ENCODE measurements at regions not wholly inside any gene's neighbourhood (a gene's known extent, or its start where the extent isn't known, plus 50 kb on each side); places are given as distances from the start of the nearest gene placed in this dataset.
A peak's percentile ranks its signal among the peaks of the same experiment; 100 is the strongest.

DNA sequence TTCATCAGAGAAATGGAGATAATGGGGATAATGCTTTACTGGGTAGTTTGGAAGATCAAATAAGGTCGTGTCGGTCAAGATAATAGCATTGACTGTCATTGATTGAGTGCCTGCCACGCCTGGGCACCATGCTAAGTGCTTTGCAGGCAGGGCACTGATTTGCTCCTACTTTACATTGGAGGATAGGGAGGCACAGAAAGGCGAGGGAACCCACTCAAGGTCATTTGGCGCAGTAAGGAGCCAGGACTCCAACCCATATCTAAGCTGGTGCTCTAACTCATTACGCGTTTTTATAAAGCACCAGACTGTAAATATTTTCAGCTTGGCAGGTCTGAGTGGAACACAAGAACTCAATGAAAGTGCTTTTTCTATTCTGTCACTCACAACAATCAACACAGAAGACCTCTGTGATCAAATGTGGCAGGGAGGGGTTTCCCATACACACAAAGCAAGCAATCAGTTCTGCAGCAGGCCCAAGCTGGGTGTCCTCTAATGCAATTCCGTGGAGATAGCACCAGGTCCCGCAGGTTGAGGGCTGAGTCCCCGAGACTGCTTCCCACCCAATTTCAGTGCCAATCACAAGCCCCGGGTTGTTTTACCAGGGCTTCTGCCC is 373.6 kb downstream of the CDH26 start:
- no peak for DNase-seq

DNA sequence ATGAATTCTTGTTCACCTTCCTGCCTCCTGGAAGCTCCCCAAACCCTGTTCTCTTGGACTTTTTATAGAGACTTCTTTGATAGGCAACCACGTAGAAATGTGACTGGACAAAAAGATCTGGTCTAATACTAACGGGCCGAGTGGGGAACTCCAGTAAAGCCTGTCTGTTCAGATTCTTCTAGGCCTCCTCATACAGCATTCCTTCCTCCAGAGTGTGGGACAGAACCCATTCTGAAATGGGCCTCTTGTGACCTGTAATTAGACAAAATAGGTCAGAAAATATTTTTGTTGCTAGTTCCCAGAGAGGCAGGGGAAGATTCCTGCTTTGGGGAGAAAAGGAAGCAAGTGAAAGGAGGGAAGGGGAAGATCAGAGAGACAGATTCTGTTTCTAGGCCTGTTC is 374.3 kb downstream of the CDH26 start:
- no peak for DNase-seq

GRCh38 chr20:60334911-60335310 is 376.7 kb downstream of the CDH26 start:
- no peak for DNase-seq

GRCh38 chr20:60338556-60338955 is 380.3 kb downstream of the CDH26 start:
- no peak for DNase-seq

GRCh38 chr20:60339738-60340137 is 381.5 kb downstream of the CDH26 start:
- no peak for DNase-seq

- no peak for DNase-seq
Observed at GRCh38 chr20:60340232-60340631, 382.0 kb downstream of the CDH26 start.

GRCh38 chr20:60341062-60341461 is 382.8 kb downstream of the CDH26 start:
- no peak for DNase-seq

DNA sequence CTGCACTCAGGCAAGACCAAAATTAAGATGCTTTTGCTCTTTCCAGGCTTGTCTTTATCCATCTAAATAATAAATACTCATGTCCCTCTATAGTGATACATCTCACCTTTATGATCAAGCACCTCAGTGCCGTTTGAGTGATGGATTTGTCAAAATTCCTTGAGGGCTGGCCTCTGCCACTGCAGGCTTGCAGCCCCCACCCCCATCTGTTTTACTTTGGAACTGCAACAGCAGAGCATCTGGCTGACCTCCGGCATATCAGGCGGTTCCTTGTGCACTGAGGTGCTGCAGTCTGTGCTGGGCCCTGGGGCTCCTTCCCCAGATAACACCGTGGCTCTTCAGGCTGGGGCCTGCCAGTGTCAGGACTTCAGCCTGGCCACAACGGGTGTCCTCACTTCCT is 386.9 kb downstream of the CDH26 start:
- DNase-seq: no peak

GRCh38 chr20:60349418-60349817 is 391.2 kb downstream of the CDH26 start:
- no peak for DNase-seq

GRCh38 chr20:60352017-60352416 is 393.8 kb downstream of the CDH26 start:
- DNase-seq: no peak

DNA sequence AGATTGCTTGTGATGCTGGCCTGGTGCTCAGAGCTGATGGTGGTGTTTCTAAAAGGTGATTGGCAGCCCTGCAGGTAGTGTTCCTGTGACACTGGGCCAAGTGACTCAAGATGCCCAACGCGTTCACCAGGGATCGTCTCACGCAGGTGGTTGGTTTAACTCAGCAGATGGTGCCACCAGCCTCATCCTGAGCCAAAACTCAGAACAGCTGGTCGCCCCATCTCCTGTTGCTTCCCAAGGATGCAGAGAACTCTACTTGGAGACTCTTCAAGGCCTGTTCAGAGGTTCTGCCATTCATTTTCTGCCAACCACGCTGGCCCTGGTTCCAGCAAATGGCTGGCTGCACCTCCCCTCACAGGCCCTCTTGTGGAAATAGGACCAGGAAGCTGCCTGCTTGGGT is 394.4 kb downstream of the CDH26 start:
- no peak for DNase-seq

DNA sequence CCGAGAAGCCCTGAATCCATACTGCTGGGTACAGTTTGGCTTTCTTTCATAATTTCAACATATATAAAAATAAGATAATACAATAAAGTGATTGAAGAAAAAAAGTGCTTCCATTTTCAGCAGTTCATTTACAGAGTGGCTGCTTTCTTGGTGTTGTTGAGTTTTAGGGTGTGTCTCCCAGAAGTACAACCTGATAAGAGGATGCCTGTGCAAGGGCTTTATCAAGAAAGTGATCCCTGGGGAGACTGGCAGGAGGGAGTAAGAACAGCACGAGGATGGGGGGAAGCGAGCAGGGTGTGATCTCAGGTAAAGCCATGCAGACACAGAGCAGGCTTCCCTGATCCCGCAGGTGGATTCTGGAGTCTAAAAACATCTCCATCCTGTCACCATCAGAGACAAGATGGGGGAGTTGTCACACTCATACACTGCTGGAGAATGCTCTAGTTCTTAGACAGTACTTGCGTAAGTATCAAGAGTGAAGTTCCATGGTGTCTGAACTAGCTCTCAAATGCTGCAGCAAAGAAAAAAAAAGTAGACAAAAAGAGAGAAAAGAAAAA is 395.9 kb downstream of the CDH26 start:
- DNase-seq: no peak

DNA sequence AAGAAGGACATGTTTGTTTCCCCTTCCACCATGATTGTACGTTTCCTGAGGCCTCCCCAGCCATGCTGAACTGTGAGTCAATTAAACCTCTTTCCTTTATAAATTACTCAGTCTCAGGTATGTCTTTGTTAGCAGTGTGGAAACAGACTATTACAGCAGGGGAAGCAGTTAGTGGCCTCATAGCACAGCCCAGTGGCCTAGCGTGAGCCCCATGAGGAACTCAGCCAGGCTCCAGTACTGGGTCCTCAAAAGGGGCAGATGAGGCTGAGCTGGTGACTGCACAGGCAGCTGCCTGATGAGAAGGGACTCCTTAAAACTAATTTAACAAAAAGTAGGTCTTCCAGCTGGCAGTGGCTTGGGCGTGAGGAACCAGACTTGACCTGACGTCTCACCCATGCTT is 399.9 kb downstream of the CDH26 start:
- DNase-seq: no peak

- DNase-seq: no peak
Observed at GRCh38 chr20:60359010-60359409, 400.8 kb downstream of the CDH26 start.

DNA sequence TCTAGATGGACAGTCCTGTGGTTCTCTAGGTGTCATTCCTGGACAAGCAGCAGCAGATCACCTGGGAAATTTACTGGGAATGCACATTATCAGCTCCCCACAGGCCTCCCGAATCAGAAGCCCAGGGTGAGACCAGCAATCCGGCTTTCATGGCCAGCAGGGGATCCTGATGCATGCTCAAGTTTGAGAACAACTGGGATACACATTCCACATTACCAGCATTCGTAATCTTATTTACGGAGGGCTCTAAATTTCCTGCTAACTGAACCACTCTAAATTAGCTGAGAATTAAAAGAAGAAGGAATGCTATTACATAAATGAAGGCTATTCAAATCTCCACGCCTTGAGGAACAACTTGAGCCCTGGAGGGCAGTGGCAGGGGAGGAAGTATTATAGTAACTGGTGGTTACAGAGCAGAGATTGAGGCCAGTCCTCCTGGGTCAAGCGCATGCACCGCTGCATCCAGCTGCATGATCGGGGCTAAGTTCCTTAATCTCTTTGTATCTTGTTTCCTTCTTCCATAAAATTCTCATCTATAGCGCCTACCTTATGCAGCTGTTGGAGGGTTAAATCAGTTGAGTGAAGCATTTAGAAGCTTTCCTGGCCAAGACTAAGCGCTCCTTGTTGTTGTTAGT is 403.7 kb downstream of the CDH26 start:
- DNase-seq: peak; percentile 13

- DNase-seq: no peak
Observed at GRCh38 chr20:60362531-60362930, 404.3 kb downstream of the CDH26 start.

- no peak for DNase-seq
Observed at GRCh38 chr20:60363698-60364097, 405.5 kb downstream of the CDH26 start.

DNA sequence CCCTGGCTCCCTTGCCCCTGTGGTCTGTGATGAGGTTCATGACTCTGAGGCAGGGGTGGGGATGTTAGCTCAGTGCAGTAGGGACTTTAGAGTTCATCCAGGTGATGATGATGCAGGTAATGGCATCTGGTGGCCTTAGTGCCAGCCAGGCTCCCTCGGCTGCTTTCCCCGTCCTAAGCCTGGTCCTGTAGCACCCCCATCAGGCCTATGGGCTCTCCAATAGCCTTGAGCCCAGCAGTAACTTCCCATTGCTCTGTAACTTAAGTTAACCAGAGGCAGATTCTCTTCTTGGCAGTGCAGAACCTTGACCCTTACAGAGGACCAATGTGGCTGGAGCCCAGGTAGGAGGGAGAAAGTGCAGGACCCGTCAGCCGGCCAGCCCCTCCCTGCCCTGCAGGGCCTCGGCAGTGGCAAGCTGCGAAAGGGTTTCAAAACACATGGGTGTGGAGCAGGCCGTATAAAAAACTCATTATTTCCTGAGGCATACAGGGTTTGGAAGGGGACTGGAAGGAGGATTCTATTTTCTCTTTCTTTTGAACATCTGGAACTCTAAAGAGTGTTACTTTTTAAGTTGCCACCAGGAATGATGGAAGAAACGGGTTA is 406.9 kb downstream of the CDH26 start:
- DNase-seq: no peak

DNA sequence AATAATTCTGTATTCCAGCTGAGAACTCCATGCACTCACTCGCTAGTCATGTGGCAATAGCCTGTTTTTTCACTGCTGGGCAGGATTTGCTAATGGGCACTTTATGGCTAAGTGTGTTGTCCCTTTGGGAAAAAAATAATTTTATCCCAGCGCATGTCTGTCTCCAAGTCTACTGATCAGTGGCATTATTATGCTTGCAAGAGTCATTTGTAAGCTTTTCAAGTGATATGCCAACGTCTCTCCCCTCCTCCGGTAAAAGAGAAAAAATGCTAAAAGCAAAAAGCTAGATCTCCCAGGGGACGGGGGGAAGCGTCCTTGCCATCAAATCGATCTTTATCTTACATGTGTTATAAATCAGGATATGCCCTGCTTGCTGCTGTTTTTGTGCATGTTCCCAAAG is 407.7 kb downstream of the CDH26 start:
- no peak for DNase-seq

DNA sequence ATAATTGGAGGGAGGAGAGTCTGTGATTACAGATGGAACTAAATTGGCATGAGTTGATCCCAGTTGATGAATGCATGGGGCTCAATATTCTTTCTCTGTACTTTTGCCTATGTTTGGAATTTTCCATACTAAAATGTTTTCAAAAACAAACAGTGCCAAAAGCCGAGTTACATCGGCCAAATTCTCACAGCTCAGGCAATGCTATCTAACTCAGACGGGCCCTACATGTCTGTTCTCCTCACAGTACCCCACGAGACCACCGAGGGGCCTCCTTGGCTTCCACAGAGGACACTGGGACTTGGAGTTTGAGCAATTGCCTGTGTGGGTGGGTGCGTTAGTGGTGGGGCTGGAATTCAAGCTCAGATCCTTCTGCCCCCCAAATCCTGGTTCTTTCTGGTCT is 413.2 kb downstream of the CDH26 start:
- DNase-seq: no peak

- DNase-seq: no peak
Observed at GRCh38 chr20:60372275-60372674, 414.1 kb downstream of the CDH26 start.

DNA sequence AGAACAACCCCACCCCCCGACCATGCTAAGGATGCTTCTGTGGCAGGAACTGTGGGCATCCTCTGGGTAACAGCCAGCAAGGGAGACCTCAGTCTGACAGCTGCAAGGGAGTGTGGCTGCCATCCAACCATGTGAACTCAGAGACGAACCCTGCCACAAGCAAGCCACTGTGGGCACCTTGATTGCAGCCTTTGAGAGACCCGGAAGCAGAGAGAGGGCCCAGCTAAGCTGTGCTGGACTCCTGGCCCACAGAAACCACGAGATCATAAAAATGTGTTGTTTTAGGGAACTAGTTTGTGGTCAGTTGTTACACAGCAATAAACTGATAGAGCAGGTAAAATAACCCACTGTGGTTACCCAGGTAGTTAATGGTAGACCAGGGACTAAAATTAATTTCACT is 414.6 kb downstream of the CDH26 start:
- DNase-seq: peak; percentile 8

DNA sequence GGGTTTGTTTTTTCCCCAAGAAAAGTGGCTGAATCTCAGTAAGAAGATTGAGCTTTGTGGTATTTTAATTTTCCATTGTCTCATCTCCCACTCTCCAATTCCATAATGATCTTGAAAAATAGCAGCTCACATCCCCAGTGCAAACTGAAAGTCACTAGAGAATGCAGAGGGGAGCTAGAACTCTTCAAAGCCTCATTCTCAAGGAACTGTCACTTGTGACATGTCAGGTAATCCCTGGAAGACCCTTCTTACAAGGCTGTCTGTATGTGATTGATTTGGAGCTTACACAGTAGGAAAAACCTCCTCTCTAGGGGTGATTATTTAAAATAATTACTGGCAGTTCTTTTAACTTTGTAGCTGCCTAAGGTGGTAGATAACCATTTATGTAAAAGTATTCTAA is 420.4 kb downstream of the CDH26 start:
- no peak for DNase-seq

GRCh38 chr20:60381643-60382400 is 423.6 kb downstream of the CDH26 start:
- DNase-seq: no peak

All from MV-4-11 (cell line).